ENCODE measurements at regions not wholly inside any gene's neighbourhood (a gene's known extent, or its start where the extent isn't known, plus 50 kb on each side); places are given as distances from the start of the nearest gene placed in this dataset.

- no peak overlapping the region for H3K9ac ChIP-seq
- TF ChIP-seq Cebpa-rat (IDR thresholded peaks at IDR 0.05): no peak
- H3K4me2 ChIP-seq: no peak overlapping the region
- peaks cover 24% of the 10 kb centered on the region for H3K36me3 ChIP-seq
- H3K27ac ChIP-seq: no peak overlapping the region
- no peaks in the 10 kb centered on the region for H3K9me3 ChIP-seq
- peaks cover 59% of the 10 kb centered on the region; the same call in 1 of the 2 replicates for H4K20me1 ChIP-seq
- H3K27me3 ChIP-seq: no peaks in the 10 kb centered on the region
- peaks cover 16% of the 10 kb centered on the region for H3K4me1 ChIP-seq
- no peak overlapping the region for H3K4me3 ChIP-seq
Observed at GRCh38 chr7:130941322-130942210, 207.6 kb upstream of the KLF14 start.

GRCh38 chr7:130942211-130942964, 208.4 kb upstream of the KLF14 start:
- TF ChIP-seq Cebpa-rat (IDR thresholded peaks at IDR 0.05): no peak
- Histone ChIP-seq H3K4me2 (no peak overlapping the region), H3K4me3 (no peak overlapping the region), H4K20me1 (peaks cover 58% of the 10 kb centered on the region; the same call in 1 of the 2 replicates), H3K36me3 (peaks cover 24% of the 10 kb centered on the region), H3K9ac (no peak overlapping the region), H3K27ac (no peak overlapping the region), H3K27me3 (no peaks in the 10 kb centered on the region), H3K4me1 (peaks cover 10% of the 10 kb centered on the region), H3K9me3 (no peaks in the 10 kb centered on the region)

- Histone ChIP-seq H3K4me1 (peaks cover 10% of the 10 kb centered on the region), H3K27ac (no peak overlapping the region), H4K20me1 (peaks cover 58% of the 10 kb centered on the region; the same call in 1 of the 2 replicates), H3K36me3 (peaks cover 29% of the 10 kb centered on the region), H3K9ac (no peak overlapping the region), H3K4me2 (peak overlapping the region; percentile 39; the same call in 1 of the 2 replicates), H3K9me3 (no peaks in the 10 kb centered on the region), H3K27me3 (no peaks in the 10 kb centered on the region), H3K4me3 (no peak overlapping the region)
- TF ChIP-seq Cebpa-rat (IDR thresholded peaks at IDR 0.05): no peak
Observed at GRCh38 chr7:130943336-130943901, 209.4 kb upstream of the KLF14 start.

GRCh38 chr7:130943981-130944380, 210.0 kb upstream of the KLF14 start:
- Histone ChIP-seq H3K4me2 (peak overlapping the region; percentile 11; the same call in 1 of the 2 replicates), H3K9me3 (no peaks in the 10 kb centered on the region), H4K20me1 (peaks cover 58% of the 10 kb centered on the region; the same call in 1 of the 2 replicates), H3K9ac (no peak overlapping the region), H3K27me3 (no peaks in the 10 kb centered on the region), H3K36me3 (peaks cover 29% of the 10 kb centered on the region), H3K4me1 (peaks cover 10% of the 10 kb centered on the region), H3K4me3 (no peak overlapping the region), H3K27ac (no peak overlapping the region)
- TF ChIP-seq Cebpa-rat (IDR thresholded peaks at IDR 0.05): no peak

- H4K20me1 ChIP-seq: peaks cover 50% of the 10 kb centered on the region; the same call in 1 of the 2 replicates
- peaks cover 30% of the 10 kb centered on the region for H3K36me3 ChIP-seq
- no peak overlapping the region for H3K4me2 ChIP-seq
- no peaks in the 10 kb centered on the region for H3K27me3 ChIP-seq
- H3K4me3 ChIP-seq: no peak overlapping the region
- H3K4me1 ChIP-seq: peaks cover 10% of the 10 kb centered on the region
- H3K9ac ChIP-seq: no peak overlapping the region
- H3K9me3 ChIP-seq: no peaks in the 10 kb centered on the region
- H3K27ac ChIP-seq: no peak overlapping the region
- no peak for TF ChIP-seq Cebpa-rat (IDR thresholded peaks at IDR 0.05)
Observed at GRCh38 chr7:130944997-130945396, 211.0 kb upstream of the KLF14 start.

- Histone ChIP-seq H3K9ac (no peak overlapping the region), H3K27ac (no peak overlapping the region), H3K4me1 (peaks cover 10% of the 10 kb centered on the region), H4K20me1 (peaks cover 52% of the 10 kb centered on the region; the same call in 1 of the 2 replicates), H3K36me3 (peaks cover 34% of the 10 kb centered on the region), H3K4me2 (no peak overlapping the region), H3K4me3 (no peak overlapping the region), H3K9me3 (no peaks in the 10 kb centered on the region), H3K27me3 (no peaks in the 10 kb centered on the region)
- no peak for TF ChIP-seq Cebpa-rat (IDR thresholded peaks at IDR 0.05)
Observed at GRCh38 chr7:130945411-130945811, 211.4 kb upstream of the KLF14 start.

GRCh38 chr7:130946114-130946513, 212.1 kb upstream of the KLF14 start:
- Histone ChIP-seq H3K27me3 (no peaks in the 10 kb centered on the region), H3K4me2 (no peak overlapping the region), H3K4me1 (peaks cover 10% of the 10 kb centered on the region), H3K36me3 (peaks cover 40% of the 10 kb centered on the region), H3K9ac (no peak overlapping the region), H3K4me3 (no peak overlapping the region), H3K27ac (no peak overlapping the region), H4K20me1 (peaks cover 59% of the 10 kb centered on the region; the same call in 1 of the 2 replicates), H3K9me3 (no peaks in the 10 kb centered on the region)
- no peak for TF ChIP-seq Cebpa-rat (IDR thresholded peaks at IDR 0.05)

- TF ChIP-seq Cebpa-rat (IDR thresholded peaks at IDR 0.05): no peak
- Histone ChIP-seq H3K4me1 (peaks cover 10% of the 10 kb centered on the region), H3K9me3 (no peaks in the 10 kb centered on the region), H4K20me1 (peaks cover 69% of the 10 kb centered on the region; the same call in 1 of the 2 replicates), H3K36me3 (peaks cover 45% of the 10 kb centered on the region), H3K4me2 (no peak overlapping the region), H3K27me3 (no peaks in the 10 kb centered on the region), H3K9ac (no peak overlapping the region), H3K27ac (no peak overlapping the region), H3K4me3 (no peak overlapping the region)
Observed at GRCh38 chr7:130947792-130948580, 214.0 kb upstream of the KLF14 start.

GRCh38 chr7:130948822-130949221, 214.8 kb upstream of the KLF14 start:
- Histone ChIP-seq H3K9ac (no peak overlapping the region), H3K9me3 (no peaks in the 10 kb centered on the region), H3K4me3 (no peak overlapping the region), H3K36me3 (peaks cover 45% of the 10 kb centered on the region), H3K27ac (no peak overlapping the region), H3K4me2 (no peak overlapping the region), H4K20me1 (peaks cover 69% of the 10 kb centered on the region; the same call in 1 of the 2 replicates), H3K27me3 (no peaks in the 10 kb centered on the region), H3K4me1 (peaks cover 5% of the 10 kb centered on the region)
- TF ChIP-seq Cebpa-rat (IDR thresholded peaks at IDR 0.05): no peak
